ENCODE measurements at regions not wholly inside any gene's neighbourhood (a gene's known extent, or its start where the extent isn't known, plus 50 kb on each side); places are given as distances from the start of the nearest gene placed in this dataset.

DNA sequence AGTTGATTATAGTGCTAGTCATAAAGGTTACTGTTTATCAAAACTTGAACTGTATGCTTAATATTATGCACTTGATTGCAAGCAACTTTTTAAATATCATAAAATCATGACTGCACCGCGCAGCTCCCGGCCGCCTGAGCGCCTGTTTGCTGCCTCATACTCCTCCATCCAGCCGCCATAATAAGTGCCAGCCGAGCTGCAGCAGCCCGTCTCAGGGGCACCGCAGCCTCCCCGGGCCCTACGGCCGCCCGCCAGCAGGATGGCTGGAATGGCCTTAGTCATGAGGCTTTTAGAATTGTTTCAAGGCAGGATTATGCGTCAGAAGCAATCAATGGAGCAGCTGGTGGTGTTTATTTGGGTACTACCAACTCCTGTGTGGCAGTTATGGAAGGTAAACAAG is 337.2 kb downstream of the PAX3 start (continued):
- no peak for TF ChIP-seq CBX8 (IDR thresholded peaks at IDR 0.05; ENCODE audit: borderline replicate concordance, low read depth, low read length)
- TF ChIP-seq CREB1 (IDR thresholded peaks at IDR 0.05) = no peak
- TF ChIP-seq ASH2L (IDR thresholded peaks at IDR 0.05; ENCODE audit: low read length) = no peak
- TF ChIP-seq ZNF274 (IDR thresholded peaks at IDR 0.05; ENCODE audit: borderline replicate concordance, extremely low read depth, low read length) = no peak
- no peak for TF ChIP-seq RFX5 (IDR thresholded peaks at IDR 0.05; ENCODE audit: borderline replicate concordance, low read depth, low read length)
- TF ChIP-seq NANOG (IDR thresholded peaks at IDR 0.05; ENCODE audit: insufficient read depth, low read depth, low read length, poor library complexity, severe bottlenecking) = no peak
- TF ChIP-seq, protein P1, sequence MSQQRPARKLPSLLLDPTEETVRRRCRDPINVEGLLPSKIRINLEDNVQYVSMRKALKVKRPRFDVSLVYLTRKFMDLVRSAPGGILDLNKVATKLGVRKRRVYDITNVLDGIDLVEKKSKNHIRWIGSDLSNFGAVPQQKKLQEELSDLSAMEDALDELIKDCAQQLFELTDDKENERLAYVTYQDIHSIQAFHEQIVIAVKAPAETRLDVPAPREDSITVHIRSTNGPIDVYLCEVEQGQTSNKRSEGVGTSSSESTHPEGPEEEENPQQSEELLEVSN (IDR thresholded peaks at IDR 0.05) = no peak
- TF ChIP-seq TEAD4 (IDR thresholded peaks at IDR 0.05; ENCODE audit: low read depth, low read length) = no peak

All from H1 (cell line).